ENCODE measurements at regions not wholly inside any gene's neighbourhood (a gene's known extent, or its start where the extent isn't known, plus 50 kb on each side); places are given as distances from the start of the nearest gene placed in this dataset.
A peak's percentile ranks its signal among the peaks of the same experiment; 100 is the strongest.

DNA sequence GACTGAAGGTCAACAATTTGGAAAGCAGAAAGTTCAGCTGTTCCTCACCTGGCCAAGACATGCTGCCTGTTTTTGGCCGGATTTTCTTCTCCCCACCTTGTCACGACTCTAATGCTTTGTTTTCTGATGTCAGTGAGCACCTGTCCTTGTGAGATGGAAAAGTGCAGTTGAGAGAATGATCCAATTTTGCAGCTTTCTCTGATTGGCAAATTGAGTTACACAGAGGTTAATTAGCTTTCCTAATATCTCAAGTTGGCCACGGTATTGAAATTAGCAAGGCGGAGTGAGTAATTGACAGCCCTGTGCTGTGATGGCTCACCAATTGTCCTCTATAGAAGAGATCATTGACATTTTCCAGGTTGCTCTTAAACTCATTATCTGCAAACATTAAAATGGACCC lies 126.8 kb upstream of the VCX3A start:
- Histone ChIP-seq H3K4me3 (no peak overlapping the region), H3K9me3 (no peaks in the 10 kb centered on the region), H3K27ac (no peak overlapping the region), H3K36me3 (ENCODE audit: low read depth, missing control alignments) (no peaks in the 10 kb centered on the region), H3K27me3 (no peaks in the 10 kb centered on the region), H3K4me1 (no peaks in the 10 kb centered on the region)
- WGBS, 2 donors: 75 to 77% methylated on average over 4 of the region's 4 CpGs
- DNase-seq: no peak
- intact Hi-C loops (cut with DNase I; ENCODE audit: low total_unique reads): no loop called here
- no peak for TF ChIP-seq POLR2A (IDR thresholded peaks at IDR 0.05)
- TF ChIP-seq, protein P1, sequence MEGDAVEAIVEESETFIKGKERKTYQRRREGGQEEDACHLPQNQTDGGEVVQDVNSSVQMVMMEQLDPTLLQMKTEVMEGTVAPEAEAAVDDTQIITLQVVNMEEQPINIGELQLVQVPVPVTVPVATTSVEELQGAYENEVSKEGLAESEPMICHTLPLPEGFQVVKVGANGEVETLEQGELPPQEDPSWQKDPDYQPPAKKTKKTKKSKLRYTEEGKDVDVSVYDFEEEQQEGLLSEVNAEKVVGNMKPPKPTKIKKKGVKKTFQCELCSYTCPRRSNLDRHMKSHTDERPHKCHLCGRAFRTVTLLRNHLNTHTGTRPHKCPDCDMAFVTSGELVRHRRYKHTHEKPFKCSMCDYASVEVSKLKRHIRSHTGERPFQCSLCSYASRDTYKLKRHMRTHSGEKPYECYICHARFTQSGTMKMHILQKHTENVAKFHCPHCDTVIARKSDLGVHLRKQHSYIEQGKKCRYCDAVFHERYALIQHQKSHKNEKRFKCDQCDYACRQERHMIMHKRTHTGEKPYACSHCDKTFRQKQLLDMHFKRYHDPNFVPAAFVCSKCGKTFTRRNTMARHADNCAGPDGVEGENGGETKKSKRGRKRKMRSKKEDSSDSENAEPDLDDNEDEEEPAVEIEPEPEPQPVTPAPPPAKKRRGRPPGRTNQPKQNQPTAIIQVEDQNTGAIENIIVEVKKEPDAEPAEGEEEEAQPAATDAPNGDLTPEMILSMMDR (IDR thresholded peaks at IDR 0.05): no peak

DNA sequence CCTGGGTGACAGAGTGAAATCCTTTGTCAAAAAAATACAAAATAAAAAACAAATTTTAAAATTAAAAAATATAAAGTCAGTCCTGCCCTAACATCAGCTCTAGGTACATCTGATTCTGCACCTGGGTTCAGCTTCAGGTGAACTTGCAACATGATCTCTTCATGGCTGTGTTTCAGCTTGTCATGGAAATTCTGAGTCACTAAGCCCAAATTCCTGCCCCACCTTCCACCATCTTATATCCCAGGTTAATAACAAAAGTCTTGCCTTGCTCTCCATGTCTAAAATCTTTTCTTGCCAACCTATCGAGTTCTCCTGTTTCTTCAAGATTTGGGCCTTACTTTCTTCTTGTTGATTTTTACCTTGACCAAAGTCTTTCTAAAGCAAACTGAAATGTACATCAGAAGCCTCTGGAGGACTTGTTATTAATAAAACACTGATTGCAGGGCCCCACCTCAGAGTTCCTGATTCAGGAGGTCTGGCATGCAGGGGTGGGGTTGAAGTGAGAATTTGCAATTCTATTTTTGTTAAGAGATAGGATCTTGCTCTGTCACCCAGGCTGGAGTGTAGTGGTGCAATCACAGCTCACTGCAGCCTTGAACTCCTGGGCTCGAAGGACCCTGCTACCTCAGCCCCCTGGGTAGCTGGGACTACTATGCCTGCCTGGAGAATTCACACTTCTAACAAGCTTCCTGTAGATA lies 125.8 kb upstream of the VCX3A start:
- Histone ChIP-seq H3K9me3 (no peaks in the 10 kb centered on the region), H3K27me3 (no peaks in the 10 kb centered on the region), H3K27ac (no peak overlapping the region), H3K36me3 (ENCODE audit: low read depth, missing control alignments) (no peaks in the 10 kb centered on the region), H3K4me3 (no peak overlapping the region), H3K4me1 (no peaks in the 10 kb centered on the region)
- 95 to 100% methylated on average over 2 of the region's 2 CpGs for WGBS, 2 donors
- TF ChIP-seq, protein P1 (IDR thresholded peaks at IDR 0.05): no peak
- TF ChIP-seq POLR2A (IDR thresholded peaks at IDR 0.05): no peak
- intact Hi-C loops (cut with DNase I; ENCODE audit: low total_unique reads): no loop called here
- DNase-seq: no peak

- no peaks in the 10 kb centered on the region for H3K36me3 ChIP-seq (ENCODE audit: low read depth, missing control alignments)
- no peaks in the 10 kb centered on the region for H3K4me1 ChIP-seq
- intact Hi-C loops (cut with DNase I; ENCODE audit: low total_unique reads): no loop called here
- 57 to 69% methylated on average over 2 of the region's 2 CpGs for WGBS, 2 donors
- H3K27ac ChIP-seq: no peak overlapping the region
- no peak overlapping the region for H3K4me3 ChIP-seq
- no peaks in the 10 kb centered on the region for H3K9me3 ChIP-seq
- DNase-seq: no peak
- no peaks in the 10 kb centered on the region for H3K27me3 ChIP-seq
- TF ChIP-seq, protein P1 (IDR thresholded peaks at IDR 0.05): no peak
- TF ChIP-seq POLR2A (IDR thresholded peaks at IDR 0.05): no peak
Measured at GRCh38 chrX:6645216-6645615, 110.3 kb upstream of the VCX3A start.

DNA sequence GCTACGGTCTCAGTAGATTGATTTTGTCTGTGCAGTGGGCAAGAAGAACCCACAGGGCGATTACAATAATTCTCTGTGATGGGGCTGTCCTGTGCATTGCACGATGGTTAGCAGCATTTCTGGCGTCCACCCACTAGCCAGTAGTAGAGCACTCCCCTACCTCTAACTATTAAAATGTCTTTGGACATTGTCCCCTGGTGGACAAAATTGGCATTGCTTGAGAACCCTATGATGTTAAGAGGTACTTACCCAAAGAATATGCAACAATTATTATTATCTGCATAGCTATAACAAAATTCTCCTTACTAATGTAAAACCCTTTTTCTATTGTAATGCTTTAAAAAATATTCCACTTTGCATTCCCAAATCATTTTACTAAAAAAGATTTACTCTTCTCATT lies 109.5 kb upstream of the VCX3A start:
- TF ChIP-seq POLR2A (IDR thresholded peaks at IDR 0.05): no peak
- TF ChIP-seq, protein P1 (IDR thresholded peaks at IDR 0.05): peak in 1 of 3 experiments; percentile 41
- peak; percentile 14 for DNase-seq
- no peaks in the 10 kb centered on the region for H3K27me3 ChIP-seq
- WGBS, 2 donors: 79 to 86% methylated on average over 1 to 4 of the region's 4 CpGs
- H3K27ac ChIP-seq: no peak overlapping the region
- no peaks in the 10 kb centered on the region for H3K4me1 ChIP-seq
- intact Hi-C loops (cut with DNase I; ENCODE audit: low total_unique reads): no loop called here
- H3K36me3 ChIP-seq (ENCODE audit: low read depth, missing control alignments): no peaks in the 10 kb centered on the region
- H3K4me3 ChIP-seq: no peak overlapping the region
- no peaks in the 10 kb centered on the region for H3K9me3 ChIP-seq

DNA sequence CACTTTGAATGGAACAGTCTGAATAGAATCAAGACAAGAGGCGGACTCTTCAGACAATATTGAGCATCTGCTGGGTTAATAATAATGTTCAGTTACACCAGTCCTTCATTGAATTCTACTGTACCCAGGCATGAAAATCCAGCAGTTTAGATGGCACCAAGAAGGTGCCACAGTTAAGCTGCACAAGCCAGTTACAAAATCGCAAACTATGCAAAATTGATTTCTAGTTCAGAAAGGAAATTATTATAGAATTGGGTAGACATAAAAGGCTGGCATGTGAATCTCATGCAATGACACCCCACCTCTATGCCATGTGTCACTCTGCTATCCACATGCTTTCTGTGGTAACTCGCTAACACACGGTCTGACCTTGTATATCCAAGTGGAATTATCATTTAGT lies 105.8 kb upstream of the VCX3A start:
- intact Hi-C loops (cut with DNase I; ENCODE audit: low total_unique reads): no loop called here
- H3K27ac ChIP-seq: no peak overlapping the region
- WGBS, 2 donors: 83 to 93% methylated on average over 3 to 4 of the region's 4 CpGs
- no peak overlapping the region for H3K4me3 ChIP-seq
- DNase-seq: no peak
- TF ChIP-seq POLR2A (IDR thresholded peaks at IDR 0.05): no peak
- TF ChIP-seq, protein P1 (IDR thresholded peaks at IDR 0.05): no peak
- no peaks in the 10 kb centered on the region for H3K4me1 ChIP-seq
- no peaks in the 10 kb centered on the region for H3K9me3 ChIP-seq
- no peaks in the 10 kb centered on the region for H3K36me3 ChIP-seq (ENCODE audit: low read depth, missing control alignments)
- no peaks in the 10 kb centered on the region for H3K27me3 ChIP-seq

Measured in testis (tissue), 2 donors.